Endothelial cell of umbilical vein (primary cell): ENCODE measurements at regions not wholly inside any gene's neighbourhood (a gene's known extent, or its start where the extent isn't known, plus 50 kb on each side); places are given as distances from the start of the nearest gene placed in this dataset.

ENCODE experiments used
- BruUV-seq: library from RNA; stranded (reverse); fragments of 400-500 nt; replicated peaks from 2 replicates; lab custom pipeline; 2021; lab: Mats Ljungman, UMichigan
- CTCF ChIA-PET: fragments of 300-600, 350-600 bp; sonication (Branson Sonifier 250); formaldehyde crosslinking; loops from one replicate; lab custom pipeline; 2021; ENCODE audit warnings: antibody characterized with exemption, inconsistent platforms; lab: Charles Lee
- POLR2A ChIA-PET: fragments of 300-600, 350-600 bp; sonication (Branson Sonifier 250); formaldehyde crosslinking; loops from one replicate; lab custom pipeline; 2021; ENCODE audit warnings: antibody characterized with exemption, inconsistent platforms; lab: Charles Lee
- DNase-seq: peaks from one replicate; pipeline ENCODE4 v3.0.0-alpha.2; 2011; ENCODE audit warnings: low read depth, low spot score
- FAIRE-seq: peaks from 2 replicates; lab custom pipeline; 2011; peaks lifted over from hg19 to GRCh38; lab: Jason Lieb, UNC
- H2AFZ ChIP-seq: 2 replicates; pipeline ENCODE4 v1.6.0; 2012; ENCODE audit warnings: low read depth, low read length, control low read depth, inconsistent platforms
- H3K27ac ChIP-seq: 2 replicates; pipeline ENCODE4 v1.5.1; 2011; ENCODE audit warnings: low read depth, mild to moderate bottlenecking, control low read depth, low read length, moderate library complexity; ENCODE audit not compliant: insufficient read depth
- H3K27me3 ChIP-seq, 2 experiments: 2 replicates each; pipeline versions ENCODE4 v1.6.0 to v1.6.1; 2011; ENCODE audit warnings: low read length in 2 of 2, mixed read lengths in 1 of 2; ENCODE audit not compliant: control insufficient read depth in 2 of 2, insufficient read depth in 2 of 2
- H3K36me3 ChIP-seq, 2 experiments: 2 replicates in 1 of 2; 3 replicates in 1 of 2; pipeline ENCODE4 v1.5.1; 2011; ENCODE audit warnings: low read length in 2 of 2, mild to moderate bottlenecking in 1 of 2, moderate library complexity in 1 of 2; ENCODE audit not compliant: control insufficient read depth in 2 of 2, insufficient read depth in 2 of 2; ENCODE audit errors: extremely low read depth in 1 of 2
- H3K4me1 ChIP-seq: 3 replicates; pipeline ENCODE4 v1.5.1; 2011; ENCODE audit warnings: mild to moderate bottlenecking, low read length; ENCODE audit not compliant: control insufficient read depth, insufficient read depth; ENCODE audit errors: extremely low read depth
- H3K4me2 ChIP-seq: 2 replicates; pipeline ENCODE4 v1.6.1; 2011; ENCODE audit warnings: low read length, control low read depth, mixed read lengths; ENCODE audit not compliant: insufficient read depth
- H3K4me3 ChIP-seq, 3 experiments: fragments of 200-600 bp in 1 of 3; sonication (generic), shearing (Covaris generic) in 1 of 3; replicated peaks in 1 of 3; 2 replicates each; pipeline ENCODE4 v1.5.1; 2011 to 2016; ENCODE audit warnings: control low read depth in 3 of 3, low read length in 3 of 3, mild to moderate bottlenecking in 2 of 3, inconsistent platforms in 1 of 3, low read depth in 1 of 3, moderate library complexity in 1 of 3; ENCODE audit not compliant: insufficient read depth in 1 of 3
- H3K79me2 ChIP-seq: 2 replicates; pipeline ENCODE4 v1.6.0; 2012; ENCODE audit warnings: low read length, inconsistent platforms; ENCODE audit not compliant: control insufficient read depth, insufficient read depth
- H3K9ac ChIP-seq: replicated peaks from 2 replicates; pipeline ENCODE3; 2011; ENCODE audit warnings: low read length, control low read depth; ENCODE audit not compliant: insufficient read depth; ENCODE audit errors: extremely low read depth
- H3K9me1 ChIP-seq: replicated peaks from 3 replicates; pipeline ENCODE4 v1.6.0; 2011; ENCODE audit warnings: mild to moderate bottlenecking, low read length; ENCODE audit not compliant: control insufficient read depth, insufficient read depth; ENCODE audit errors: extremely low read depth
- H3K9me3 ChIP-seq: replicated peaks from 2 replicates; pipeline ENCODE4 v1.5.1; 2012; ENCODE audit warnings: low read length, inconsistent platforms; ENCODE audit not compliant: control insufficient read depth, insufficient read depth
- H4K20me1 ChIP-seq: replicated peaks from 2 replicates; pipeline ENCODE3; 2011; ENCODE audit warnings: mild to moderate bottlenecking, low read length; ENCODE audit not compliant: control insufficient read depth, insufficient read depth; ENCODE audit errors: extremely low read depth
- EZH2 ChIP-seq: IDR thresholded peaks from 2 replicates; pipeline ENCODE4 v1.6.1; 2012; ENCODE audit warnings: borderline replicate concordance, low read depth, mild to moderate bottlenecking, moderate library complexity, low read length, inconsistent platforms; ENCODE audit not compliant: severe bottlenecking
- FOS ChIP-seq: IDR thresholded peaks from 2 replicates; pipeline ENCODE4 v1.6.1; 2011; ENCODE audit warnings: mild to moderate bottlenecking, low read length, moderate library complexity, borderline replicate concordance; ENCODE audit not compliant: insufficient read depth
- GATA2 ChIP-seq: IDR thresholded peaks from 2 replicates; pipeline ENCODE4 v1.7.0; 2011; ENCODE audit warnings: low read depth, mild to moderate bottlenecking, moderate library complexity, mixed read lengths, low read length; ENCODE audit not compliant: insufficient read length, insufficient read depth
- JUN ChIP-seq: IDR thresholded peaks from 2 replicates; pipeline ENCODE4 v1.6.1; 2011; ENCODE audit warnings: borderline replicate concordance, low read depth; ENCODE audit not compliant: insufficient read length, insufficient read depth
- MAX ChIP-seq: IDR thresholded peaks from 2 replicates; pipeline ENCODE4 v1.6.1; 2011; ENCODE audit not compliant: insufficient read depth, insufficient read length
- MYC ChIP-seq: IDR thresholded peaks from one replicate; pipeline ENCODE4 v1.6.1; 2011; ENCODE audit warnings: mild to moderate bottlenecking, low read depth, low read length
- POLR2A ChIP-seq: IDR thresholded peaks from 2 replicates; pipeline ENCODE4 v1.6.1; 2012; ENCODE audit warnings: low read depth, mild to moderate bottlenecking, control low read depth, low read length
- POLR2AphosphoS5 ChIP-seq: IDR thresholded peaks from 2 replicates; pipeline ENCODE4 v1.6.1; 2012; ENCODE audit warnings: low read depth, mild to moderate bottlenecking, control low read depth, low read length, moderate library complexity; ENCODE audit not compliant: insufficient read depth
- dilution Hi-C: fragments of 300-500 bp; cut with MboI; formaldehyde crosslinking; loops from one replicate; pipeline ENCODE4 v1.15.0; 2019; ENCODE audit warnings: low sequenced_read_pairs; ENCODE audit not compliant: extremely low pct_ligation_motif_present
- intact Hi-C: fragments of 100-400 bp; cut with micrococcal nuclease; formaldehyde crosslinking; loops from one replicate; pipeline ENCODE4 v1.10.0; 2022
- TF ChIP-seq, protein P1 (sequence below), 2 donors: IDR thresholded peaks; 1 replicate in 1 of 2; 2 replicates in 1 of 2; pipeline ENCODE4 v1.5.1; 2011; ENCODE audit warnings: low read length in 2 of 2, mild to moderate bottlenecking in 2 of 2, moderate library complexity in 2 of 2, control low read depth in 1 of 2, inconsistent platforms in 1 of 2, low read depth in 1 of 2; ENCODE audit not compliant: insufficient read depth in 1 of 2; ENCODE audit errors: extremely low read depth in 1 of 2

DNA sequence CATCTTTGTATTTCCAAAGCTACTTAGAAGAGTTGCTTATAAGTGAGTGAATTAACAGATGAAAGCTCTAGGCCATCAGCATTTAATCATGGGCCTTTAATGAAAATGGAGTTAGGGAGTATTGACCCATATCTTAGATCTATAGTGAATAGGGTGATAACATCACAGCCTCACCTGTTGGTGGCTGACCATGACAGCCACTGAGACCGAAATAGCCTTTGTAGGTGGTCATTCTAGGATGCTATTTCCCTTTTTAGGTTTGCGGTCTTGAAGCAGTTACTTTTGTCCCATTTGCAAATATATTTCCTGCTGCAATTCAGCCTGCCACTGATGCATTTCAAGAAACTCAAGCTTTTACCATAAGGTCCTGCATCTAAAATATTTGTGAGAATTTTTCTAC is 410.1 kb upstream of the LYPLAL1 start:
- peaks cover 6% of the 10 kb centered on the region for H3K4me1 ChIP-seq
- TF ChIP-seq JUN (no peak), EZH2 (no peak), GATA2 (no peak), FOS (no peak), POLR2AphosphoS5 (no peak), MYC (no peak), MAX (no peak), POLR2A (no peak)
- TF ChIP-seq, protein P1, sequence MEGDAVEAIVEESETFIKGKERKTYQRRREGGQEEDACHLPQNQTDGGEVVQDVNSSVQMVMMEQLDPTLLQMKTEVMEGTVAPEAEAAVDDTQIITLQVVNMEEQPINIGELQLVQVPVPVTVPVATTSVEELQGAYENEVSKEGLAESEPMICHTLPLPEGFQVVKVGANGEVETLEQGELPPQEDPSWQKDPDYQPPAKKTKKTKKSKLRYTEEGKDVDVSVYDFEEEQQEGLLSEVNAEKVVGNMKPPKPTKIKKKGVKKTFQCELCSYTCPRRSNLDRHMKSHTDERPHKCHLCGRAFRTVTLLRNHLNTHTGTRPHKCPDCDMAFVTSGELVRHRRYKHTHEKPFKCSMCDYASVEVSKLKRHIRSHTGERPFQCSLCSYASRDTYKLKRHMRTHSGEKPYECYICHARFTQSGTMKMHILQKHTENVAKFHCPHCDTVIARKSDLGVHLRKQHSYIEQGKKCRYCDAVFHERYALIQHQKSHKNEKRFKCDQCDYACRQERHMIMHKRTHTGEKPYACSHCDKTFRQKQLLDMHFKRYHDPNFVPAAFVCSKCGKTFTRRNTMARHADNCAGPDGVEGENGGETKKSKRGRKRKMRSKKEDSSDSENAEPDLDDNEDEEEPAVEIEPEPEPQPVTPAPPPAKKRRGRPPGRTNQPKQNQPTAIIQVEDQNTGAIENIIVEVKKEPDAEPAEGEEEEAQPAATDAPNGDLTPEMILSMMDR (IDR thresholded peaks at IDR 0.05; ENCODE audit: extremely low read depth in 1 of 2, insufficient read depth in 1 of 2, low read depth in 1 of 2, low read length in 2 of 2) = no peak
- no peak overlapping the region for H2AFZ ChIP-seq
- dilution Hi-C loops = no loop called here
- no TSS peak for BruUV-seq
- no peak for FAIRE-seq
- no peaks in the 10 kb centered on the region for H4K20me1 ChIP-seq
- POLR2A ChIA-PET = no interaction called here
- H3K9me1 ChIP-seq = no peaks in the 10 kb centered on the region
- no peak overlapping the region for H3K9ac ChIP-seq
- H3K4me3 ChIP-seq = no peak overlapping the region
- no peaks in the 10 kb centered on the region for H3K79me2 ChIP-seq
- no peaks in the 10 kb centered on the region for H3K27me3 ChIP-seq
- intact Hi-C loops = no loop called here
- no peaks in the 10 kb centered on the region for H3K9me3 ChIP-seq
- H3K27ac ChIP-seq = no peak overlapping the region
- CTCF ChIA-PET = interaction anchor here (1.8 kb wide), 1 partner anchor 303 kb away, joined by 4 read pairs; no protein-coding TSS in a partner anchor
- H3K36me3 ChIP-seq = no peaks in the 10 kb centered on the region
- H3K4me2 ChIP-seq = no peak overlapping the region
- DNase-seq = no peak
